H1 (cell line): ENCODE measurements at regions not wholly inside any gene's neighbourhood (a gene's known extent, or its start where the extent isn't known, plus 50 kb on each side); places are given as distances from the start of the nearest gene placed in this dataset.

ENCODE experiments used
- KDM4A ChIP-seq: IDR thresholded peaks from one replicate; pipeline ENCODE4 v1.7.1; 2012; ENCODE audit warnings: low read depth, mild to moderate bottlenecking, moderate library complexity, low read length, inconsistent platforms; ENCODE audit not compliant: severe bottlenecking
- RNF2 ChIP-seq: fragments of 200-900, 300-1000 bp; sonication (generic); IDR thresholded peaks from 2 replicates; pipeline ENCODE4 v1.7.1; 2016; ENCODE audit warnings: borderline replicate concordance, low read depth, mild to moderate bottlenecking, antibody characterized with exemption, low read length; ENCODE audit not compliant: poor library complexity, severe bottlenecking; ENCODE audit errors: missing control alignments
- SIX5 ChIP-seq: IDR thresholded peaks from 2 replicates; pipeline ENCODE4 v1.6.1; 2011; ENCODE audit warnings: mild to moderate bottlenecking, low read depth, low read length
- SP2 ChIP-seq: IDR thresholded peaks from 2 replicates; pipeline ENCODE4 v1.6.1; 2012; ENCODE audit warnings: mild to moderate bottlenecking, low read length, inconsistent platforms

DNA sequence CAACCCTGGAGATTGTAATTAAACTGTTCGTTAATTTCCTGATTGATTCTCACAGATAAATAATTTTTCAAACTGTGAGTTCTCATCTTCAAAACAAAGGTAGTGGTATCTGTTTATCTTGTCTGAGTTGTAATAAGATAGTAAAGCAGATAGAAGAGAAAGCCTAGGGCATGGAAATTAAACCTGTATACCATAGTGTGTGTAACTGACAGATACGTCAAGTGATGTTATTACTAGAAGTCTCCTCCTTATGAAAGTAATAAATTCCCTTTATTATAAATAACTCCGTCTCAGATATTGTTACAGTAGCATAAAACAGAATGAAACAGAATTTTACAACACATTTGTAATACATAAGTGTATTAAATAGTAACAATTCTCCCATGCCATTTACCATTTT lies 1065.1 kb downstream of the SLITRK1 start (continued):
- no peak for TF ChIP-seq RNF2
- TF ChIP-seq SP2, result no peak
- TF ChIP-seq SIX5, result no peak
- no peak for TF ChIP-seq KDM4A
